HEK293 (cell line): ENCODE measurements at regions not wholly inside any gene's neighbourhood (a gene's known extent, or its start where the extent isn't known, plus 50 kb on each side); places are given as distances from the start of the nearest gene placed in this dataset.

Experiments
- CTCF ChIA-PET: fragments of 350-600 bp; formaldehyde crosslinking; extraction: SDS; loops from one replicate; lab custom pipeline; 2021; ENCODE audit warnings: antibody characterized with exemption; lab: Yijun Ruan, JAX
- POLR2A ChIA-PET: fragments of 300-600 bp; formaldehyde crosslinking; extraction: SDS; loops from one replicate; lab custom pipeline; 2020; ENCODE audit warnings: antibody characterized with exemption, inconsistent platforms; lab: Yijun Ruan, JAX
- H3K27ac ChIP-seq: fragments of 200-500 bp; sonication (Bioruptor generic); 2 replicates; pipeline ENCODE4 v1.5.1; 2014; ENCODE audit warnings: low read depth, low read length, control low read depth, inconsistent platforms; ENCODE audit errors: extremely low read depth
- H3K36me3 ChIP-seq, 2 experiments: fragments of 200-500 bp in 1 of 2; sonication (Bioruptor generic) in 1 of 2; 1 replicate in 1 of 2; 2 replicates in 1 of 2; pipeline ENCODE4 v1.5.1; 2014 to 2017; ENCODE audit warnings: inconsistent platforms in 2 of 2, low read length in 2 of 2; ENCODE audit not compliant: control insufficient read depth in 2 of 2, insufficient read depth in 1 of 2
- H3K4me1 ChIP-seq: fragments of 200-500 bp; sonication (Bioruptor generic); 2 replicates; pipeline ENCODE4 v1.5.1; 2014; ENCODE audit warnings: mild to moderate bottlenecking, low read length, inconsistent platforms; ENCODE audit not compliant: control insufficient read depth, insufficient read depth
- H3K4me3 ChIP-seq: 2 replicates; pipeline ENCODE4 v1.5.1; 2011; ENCODE audit warnings: low read depth, mild to moderate bottlenecking, control low read depth, low read length, moderate library complexity
- H3K9me3 ChIP-seq: fragments of 200-500 bp; sonication (Bioruptor generic); 2 replicates; pipeline ENCODE4 v1.5.1; 2014; ENCODE audit warnings: low read depth, low read length, inconsistent platforms; ENCODE audit not compliant: control insufficient read depth, insufficient read depth
- BCL11B ChIP-seq: fragments of 450-650 bp; formaldehyde crosslinking; IDR thresholded peaks from 2 replicates; pipeline ENCODE4 v1.5.1; 2016; ENCODE audit warnings: low read depth, missing biosample characterization, missing genetic modification characterization
- GLIS2 ChIP-seq: fragments of 450-650 bp; formaldehyde crosslinking; IDR thresholded peaks from 2 replicates; pipeline ENCODE4 v1.5.1; 2016; ENCODE audit warnings: missing biosample characterization, missing genetic modification characterization
- IKZF3 ChIP-seq: fragments of 450-650 bp; IDR thresholded peaks from 2 replicates; pipeline ENCODE4 v1.5.0; 2018; ENCODE audit warnings: missing biosample characterization, mild to moderate bottlenecking, missing genetic modification characterization, moderate library complexity
- OSR2 ChIP-seq: fragments of 450-650 bp; formaldehyde crosslinking; IDR thresholded peaks from 2 replicates; pipeline ENCODE4 v1.5.1; 2016; ENCODE audit warnings: missing biosample characterization, missing genetic modification characterization
- SCRT1 ChIP-seq: fragments of 450-650 bp; formaldehyde crosslinking; IDR thresholded peaks from 2 replicates; pipeline ENCODE4 v1.5.1; 2016; ENCODE audit warnings: missing biosample characterization, missing genetic modification characterization, borderline replicate concordance
- TCF7L2 ChIP-seq: IDR thresholded peaks from 2 replicates; pipeline ENCODE4 v1.6.1; 2011; ENCODE audit warnings: low read depth, mild to moderate bottlenecking, inconsistent platforms, low read length, moderate library complexity, borderline replicate concordance
- ZFHX2 ChIP-seq: fragments of 450-650 bp; formaldehyde crosslinking; conservative IDR thresholded peaks from 2 replicates; pipeline ENCODE4 v1.5.1; 2016; ENCODE audit warnings: missing biosample characterization, missing genetic modification characterization
- ZFP41 ChIP-seq: fragments of 450-650 bp; formaldehyde crosslinking; IDR thresholded peaks from 2 replicates; pipeline ENCODE4 v1.5.1; 2016; ENCODE audit warnings: missing biosample characterization, missing genetic modification characterization, borderline replicate concordance
- ZFP69B ChIP-seq: fragments of 450-650 bp; formaldehyde crosslinking; IDR thresholded peaks from 2 replicates; pipeline ENCODE4 v1.5.1; 2016; ENCODE audit warnings: missing biosample characterization, missing genetic modification characterization
- ZNF138 ChIP-seq: fragments of 450-650 bp; formaldehyde crosslinking; IDR thresholded peaks from 2 replicates; pipeline ENCODE4 v1.5.1; 2016; ENCODE audit warnings: missing biosample characterization, missing genetic modification characterization, borderline replicate concordance
- ZNF341 ChIP-seq: fragments of 450-650 bp; formaldehyde crosslinking; IDR thresholded peaks from 2 replicates; pipeline ENCODE4; 2016; ENCODE audit warnings: low read depth, missing biosample characterization, missing genetic modification characterization
- ZNF48 ChIP-seq: fragments of 450-650 bp; formaldehyde crosslinking; IDR thresholded peaks from 2 replicates; pipeline ENCODE4 v1.5.1; 2016; ENCODE audit warnings: missing biosample characterization, missing genetic modification characterization
- ZNF571 ChIP-seq: fragments of 450-650 bp; formaldehyde crosslinking; IDR thresholded peaks from 2 replicates; pipeline ENCODE4 v1.5.0; 2017; ENCODE audit warnings: missing biosample characterization, missing genetic modification characterization
- ZNF664 ChIP-seq: fragments of 450-650 bp; formaldehyde crosslinking; IDR thresholded peaks from 2 replicates; pipeline ENCODE4 v1.5.1; 2016; ENCODE audit warnings: missing biosample characterization, missing genetic modification characterization
- ZNF670 ChIP-seq: fragments of 450-650 bp; formaldehyde crosslinking; IDR thresholded peaks from 2 replicates; pipeline ENCODE4 v1.5.1; 2016; ENCODE audit warnings: missing biosample characterization, missing genetic modification characterization, low read depth
- ZNF776 ChIP-seq: fragments of 450-650 bp; formaldehyde crosslinking; IDR thresholded peaks from 2 replicates; pipeline ENCODE4 v1.5.0; 2017; ENCODE audit warnings: missing biosample characterization, missing genetic modification characterization, borderline replicate concordance
- ZNF777 ChIP-seq: fragments of 450-650 bp; formaldehyde crosslinking; IDR thresholded peaks from 2 replicates; pipeline ENCODE4 v1.5.1; 2017; ENCODE audit warnings: missing biosample characterization, missing genetic modification characterization, borderline replicate concordance
- ZNF830 ChIP-seq: fragments of 450-650 bp; IDR thresholded peaks from 2 replicates; pipeline ENCODE4 v1.5.0; 2018; ENCODE audit warnings: missing biosample characterization, missing genetic modification characterization, low read depth, mild to moderate bottlenecking, moderate library complexity
- TF ChIP-seq, protein P1 (sequence below): fragments of 450-650 bp; formaldehyde crosslinking; IDR thresholded peaks from 2 replicates; pipeline ENCODE4 v1.5.1; 2017; ENCODE audit warnings: missing biosample characterization, missing genetic modification characterization
- TF ChIP-seq, protein P2 (sequence below): fragments of 450-650 bp; formaldehyde crosslinking; IDR thresholded peaks from 2 replicates; pipeline ENCODE4 v1.5.1; 2016; ENCODE audit warnings: missing biosample characterization, missing genetic modification characterization
- TF ChIP-seq, protein P3 (sequence below): fragments of 450-650 bp; IDR thresholded peaks from 2 replicates; pipeline ENCODE4 v1.5.1; 2018; ENCODE audit warnings: missing biosample characterization, mild to moderate bottlenecking, missing genetic modification characterization
- TF ChIP-seq, protein P4 (sequence below): fragments of 450-650 bp; formaldehyde crosslinking; IDR thresholded peaks from 2 replicates; pipeline ENCODE4 v1.5.1; 2016; ENCODE audit warnings: missing biosample characterization, missing genetic modification characterization, borderline replicate concordance
- TF ChIP-seq, protein P5 (sequence below): sonication (generic); formaldehyde crosslinking; IDR thresholded peaks from 2 replicates; pipeline ENCODE4 v1.8.1; 2022; ENCODE audit warnings: mild to moderate bottlenecking, moderate library complexity, missing genetic modification reagents

DNA sequence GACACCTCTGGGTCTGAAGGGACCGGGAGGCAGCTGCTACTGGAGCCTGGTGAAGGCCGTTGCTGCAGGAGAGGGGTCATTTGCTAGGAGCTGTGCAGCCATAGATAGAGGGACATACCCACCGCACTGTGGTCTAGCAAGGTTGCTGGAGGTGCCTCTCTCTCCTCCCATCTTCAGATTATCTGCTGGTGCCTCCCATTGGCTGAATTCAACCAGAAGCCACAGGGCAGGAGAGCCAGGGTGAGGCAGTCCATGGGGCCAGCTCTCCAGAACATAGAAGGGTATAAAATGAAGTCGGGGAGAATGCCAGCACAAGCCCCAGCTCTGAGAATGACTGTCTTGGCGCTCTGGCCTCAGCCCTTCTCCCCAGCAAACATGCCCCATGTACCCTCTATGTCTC lies 98.0 kb downstream of the VEGFA start:
- POLR2A ChIA-PET, result no interaction called here
- H3K27ac ChIP-seq, result no peak overlapping the region
- H3K4me3 ChIP-seq, result no peak overlapping the region
- H3K4me1 ChIP-seq, result no peaks in the 10 kb centered on the region
- no peak for TF ChIP-seq BCL11B (tag by site-specific recombination)
- no peak for TF ChIP-seq ZFP41
- no peak for TF ChIP-seq ZNF571
- TF ChIP-seq IKZF3 (tag by site-specific recombination), result no peak
- TF ChIP-seq, protein P1, sequence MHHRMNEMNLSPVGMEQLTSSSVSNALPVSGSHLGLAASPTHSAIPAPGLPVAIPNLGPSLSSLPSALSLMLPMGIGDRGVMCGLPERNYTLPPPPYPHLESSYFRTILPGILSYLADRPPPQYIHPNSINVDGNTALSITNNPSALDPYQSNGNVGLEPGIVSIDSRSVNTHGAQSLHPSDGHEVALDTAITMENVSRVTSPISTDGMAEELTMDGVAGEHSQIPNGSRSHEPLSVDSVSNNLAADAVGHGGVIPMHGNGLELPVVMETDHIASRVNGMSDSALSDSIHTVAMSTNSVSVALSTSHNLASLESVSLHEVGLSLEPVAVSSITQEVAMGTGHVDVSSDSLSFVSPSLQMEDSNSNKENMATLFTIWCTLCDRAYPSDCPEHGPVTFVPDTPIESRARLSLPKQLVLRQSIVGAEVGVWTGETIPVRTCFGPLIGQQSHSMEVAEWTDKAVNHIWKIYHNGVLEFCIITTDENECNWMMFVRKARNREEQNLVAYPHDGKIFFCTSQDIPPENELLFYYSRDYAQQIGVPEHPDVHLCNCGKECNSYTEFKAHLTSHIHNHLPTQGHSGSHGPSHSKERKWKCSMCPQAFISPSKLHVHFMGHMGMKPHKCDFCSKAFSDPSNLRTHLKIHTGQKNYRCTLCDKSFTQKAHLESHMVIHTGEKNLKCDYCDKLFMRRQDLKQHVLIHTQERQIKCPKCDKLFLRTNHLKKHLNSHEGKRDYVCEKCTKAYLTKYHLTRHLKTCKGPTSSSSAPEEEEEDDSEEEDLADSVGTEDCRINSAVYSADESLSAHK (tag by site-specific recombination), result no peak
- TF ChIP-seq, protein P2, sequence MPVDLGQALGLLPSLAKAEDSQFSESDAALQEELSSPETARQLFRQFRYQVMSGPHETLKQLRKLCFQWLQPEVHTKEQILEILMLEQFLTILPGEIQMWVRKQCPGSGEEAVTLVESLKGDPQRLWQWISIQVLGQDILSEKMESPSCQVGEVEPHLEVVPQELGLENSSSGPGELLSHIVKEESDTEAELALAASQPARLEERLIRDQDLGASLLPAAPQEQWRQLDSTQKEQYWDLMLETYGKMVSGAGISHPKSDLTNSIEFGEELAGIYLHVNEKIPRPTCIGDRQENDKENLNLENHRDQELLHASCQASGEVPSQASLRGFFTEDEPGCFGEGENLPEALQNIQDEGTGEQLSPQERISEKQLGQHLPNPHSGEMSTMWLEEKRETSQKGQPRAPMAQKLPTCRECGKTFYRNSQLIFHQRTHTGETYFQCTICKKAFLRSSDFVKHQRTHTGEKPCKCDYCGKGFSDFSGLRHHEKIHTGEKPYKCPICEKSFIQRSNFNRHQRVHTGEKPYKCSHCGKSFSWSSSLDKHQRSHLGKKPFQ, result no peak
- no peak for TF ChIP-seq ZNF138
- TF ChIP-seq, all 188 proteins: peak for 0
- CTCF ChIA-PET, result interaction anchor here (0.7 to 1.7 kb wide), 4 partner anchors 9 to 99 kb away, joined by 3 to 9 read pairs (median 3); no protein-coding TSS in a partner anchor
- H3K36me3 ChIP-seq, result no peaks in the 10 kb centered on the region
- no peaks in the 10 kb centered on the region for H3K9me3 ChIP-seq

DNA sequence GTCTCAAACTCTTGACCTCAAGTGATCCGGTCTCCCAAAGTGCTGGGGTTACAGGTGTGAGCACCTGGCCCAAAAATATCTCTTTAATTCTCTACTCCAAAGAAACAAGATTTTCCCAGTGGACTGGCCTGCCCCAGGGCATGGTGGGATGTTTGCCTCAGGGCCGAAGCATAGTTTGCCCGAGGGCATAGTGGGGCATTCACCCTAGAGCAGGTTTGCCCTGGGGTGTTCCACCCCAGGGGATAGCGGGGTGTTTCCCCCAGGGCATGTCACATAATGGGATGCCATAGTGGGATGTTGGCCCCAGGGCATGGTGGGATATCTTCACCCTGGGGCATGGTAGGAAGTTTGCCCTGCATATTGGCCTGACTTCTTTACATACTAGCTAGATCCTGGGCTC lies 97.2 kb downstream of the VEGFA start:
- Histone ChIP-seq H3K4me3 (no peak overlapping the region), H3K9me3 (no peaks in the 10 kb centered on the region), H3K4me1 (no peaks in the 10 kb centered on the region), H3K36me3 (no peaks in the 10 kb centered on the region), H3K27ac (no peak overlapping the region)
- TF ChIP-seq ZNF776 (tag by site-specific recombination) (no peak), GLIS2 (no peak), ZNF341 (tag by site-specific recombination) (no peak), ZNF48 (tag by site-specific recombination) (no peak), ZNF777 (no peak), ZFP69B (tag by site-specific recombination) (no peak)
- ChIA-PET CTCF (interaction anchor here (0.7 to 1.4 kb wide), 4 partner anchors 9 to 97 kb away, joined by 3 to 4 read pairs (median 3); partner anchors contain the start of gene VEGFA), POLR2A (no interaction called here)

DNA sequence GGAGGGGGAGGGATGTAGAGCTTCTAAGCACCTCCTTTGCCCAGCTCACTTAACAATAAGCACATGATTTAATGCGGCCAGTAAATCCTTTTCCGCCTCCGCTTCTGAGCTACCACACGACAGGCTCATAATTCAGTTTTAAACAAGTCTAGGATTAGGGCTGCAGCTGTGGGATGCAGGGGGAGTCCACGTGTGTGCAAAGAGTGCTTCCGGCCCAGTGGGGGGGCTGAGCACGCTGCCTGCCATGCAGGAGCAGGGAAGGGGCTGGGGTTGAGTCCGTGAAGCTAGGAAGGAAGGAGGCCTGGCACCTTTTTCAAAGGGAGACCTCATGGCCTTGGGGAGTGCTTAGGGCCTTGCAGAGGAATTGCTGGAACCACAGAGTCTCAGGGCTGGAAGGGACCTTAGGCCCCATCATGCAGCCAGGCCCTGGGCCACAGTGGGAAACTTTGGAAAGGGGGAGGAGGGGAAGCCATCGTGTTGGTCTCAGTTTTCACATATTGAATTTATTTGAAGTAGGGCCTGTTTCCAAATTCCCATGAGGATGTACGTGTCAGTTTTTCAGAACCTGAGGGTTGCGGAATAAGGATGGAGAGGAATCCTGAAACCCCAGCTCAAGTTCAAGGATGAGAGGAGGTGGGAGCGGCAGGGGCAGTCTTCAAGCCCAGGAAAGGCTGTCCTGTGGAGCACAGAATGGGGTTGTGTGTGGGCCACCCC lies 96.1 kb downstream of the VEGFA start:
- H3K4me1 ChIP-seq, result no peaks in the 10 kb centered on the region
- no peaks in the 10 kb centered on the region for H3K36me3 ChIP-seq
- no peak overlapping the region for H3K27ac ChIP-seq
- no peak overlapping the region for H3K4me3 ChIP-seq
- CTCF ChIA-PET, result interaction anchor here (0.6 to 1.4 kb wide), 7 partner anchors 10 to 405 kb away, joined by 3 to 4 read pairs (median 3); partner anchors contain the start of gene VEGFA
- H3K9me3 ChIP-seq, result no peaks in the 10 kb centered on the region
- POLR2A ChIA-PET, result no interaction called here
- TF ChIP-seq SCRT1 (no peak), TCF7L2 (no peak), ZNF664 (tag by site-specific recombination) (no peak), ZFHX2 (tag by site-specific recombination) (peak; percentile 84), ZNF670 (tag by site-specific recombination) (no peak), OSR2 (tag by site-specific recombination) (no peak), ZNF830 (tag by site-specific recombination) (no peak)
- TF ChIP-seq, protein P3, sequence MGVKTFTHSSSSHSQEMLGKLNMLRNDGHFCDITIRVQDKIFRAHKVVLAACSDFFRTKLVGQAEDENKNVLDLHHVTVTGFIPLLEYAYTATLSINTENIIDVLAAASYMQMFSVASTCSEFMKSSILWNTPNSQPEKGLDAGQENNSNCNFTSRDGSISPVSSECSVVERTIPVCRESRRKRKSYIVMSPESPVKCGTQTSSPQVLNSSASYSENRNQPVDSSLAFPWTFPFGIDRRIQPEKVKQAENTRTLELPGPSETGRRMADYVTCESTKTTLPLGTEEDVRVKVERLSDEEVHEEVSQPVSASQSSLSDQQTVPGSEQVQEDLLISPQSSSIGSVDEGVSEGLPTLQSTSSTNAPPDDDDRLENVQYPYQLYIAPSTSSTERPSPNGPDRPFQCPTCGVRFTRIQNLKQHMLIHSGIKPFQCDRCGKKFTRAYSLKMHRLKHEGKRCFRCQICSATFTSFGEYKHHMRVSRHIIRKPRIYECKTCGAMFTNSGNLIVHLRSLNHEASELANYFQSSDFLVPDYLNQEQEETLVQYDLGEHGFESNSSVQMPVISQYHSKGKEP (tag by site-specific recombination), result 0 out of 2 replicates have a peak, but pooled peaks have one; percentile 12
- TF ChIP-seq, protein P4, sequence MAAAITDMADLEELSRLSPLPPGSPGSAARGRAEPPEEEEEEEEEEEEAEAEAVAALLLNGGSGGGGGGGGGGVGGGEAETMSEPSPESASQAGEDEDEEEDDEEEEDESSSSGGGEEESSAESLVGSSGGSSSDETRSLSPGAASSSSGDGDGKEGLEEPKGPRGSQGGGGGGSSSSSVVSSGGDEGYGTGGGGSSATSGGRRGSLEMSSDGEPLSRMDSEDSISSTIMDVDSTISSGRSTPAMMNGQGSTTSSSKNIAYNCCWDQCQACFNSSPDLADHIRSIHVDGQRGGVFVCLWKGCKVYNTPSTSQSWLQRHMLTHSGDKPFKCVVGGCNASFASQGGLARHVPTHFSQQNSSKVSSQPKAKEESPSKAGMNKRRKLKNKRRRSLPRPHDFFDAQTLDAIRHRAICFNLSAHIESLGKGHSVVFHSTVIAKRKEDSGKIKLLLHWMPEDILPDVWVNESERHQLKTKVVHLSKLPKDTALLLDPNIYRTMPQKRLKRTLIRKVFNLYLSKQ, result no peak
- TF ChIP-seq, protein P5, sequence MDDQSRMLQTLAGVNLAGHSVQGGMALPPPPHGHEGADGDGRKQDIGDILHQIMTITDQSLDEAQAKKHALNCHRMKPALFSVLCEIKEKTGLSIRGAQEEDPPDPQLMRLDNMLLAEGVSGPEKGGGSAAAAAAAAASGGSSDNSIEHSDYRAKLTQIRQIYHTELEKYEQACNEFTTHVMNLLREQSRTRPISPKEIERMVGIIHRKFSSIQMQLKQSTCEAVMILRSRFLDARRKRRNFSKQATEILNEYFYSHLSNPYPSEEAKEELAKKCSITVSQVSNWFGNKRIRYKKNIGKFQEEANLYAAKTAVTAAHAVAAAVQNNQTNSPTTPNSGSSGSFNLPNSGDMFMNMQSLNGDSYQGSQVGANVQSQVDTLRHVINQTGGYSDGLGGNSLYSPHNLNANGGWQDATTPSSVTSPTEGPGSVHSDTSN (CRISPR knock-in tag), result no peak
